CD4-positive, alpha-beta T cell (primary cell): ENCODE measurements at regions not wholly inside any gene's neighbourhood (a gene's known extent, or its start where the extent isn't known, plus 50 kb on each side); places are given as distances from the start of the nearest gene placed in this dataset.
A peak's percentile ranks its signal among the peaks of the same experiment; 100 is the strongest.

Experiments
- ATAC-seq: fragments of 200-7000 bp; cut with Tn5 transposase; one replicate; pipeline ENCODE4 v1.10.0; 2022; ENCODE audit warnings: mild to moderate bottlenecking; ENCODE audit not compliant: poor library complexity
- CTCF ChIA-PET: fragments of 350-600 bp; sonication (Branson Sonifier 250); formaldehyde crosslinking; loops from one replicate; lab custom pipeline; 2021; ENCODE audit warnings: antibody characterized with exemption, inconsistent platforms; lab: Charles Lee
- POLR2A ChIA-PET: fragments of 350-600 bp; sonication (Branson Sonifier 250); formaldehyde crosslinking; loops from one replicate; lab custom pipeline; 2021; ENCODE audit warnings: antibody characterized with exemption, inconsistent platforms; lab: Charles Lee
- DNase-seq, 14 experiments: peaks; one replicate each; pipeline ENCODE4 v3.0.0-alpha.2; 2013 to 2020; ENCODE audit warnings: mixed read lengths in 2 of 14
- H3K27ac ChIP-seq, 2 donors: one replicate each; pipeline versions ENCODE4 v1.5.1 to v1.7.0; 2013; ENCODE audit warnings: low read length in 2 of 2, low read depth in 1 of 2, mild to moderate bottlenecking in 1 of 2
- H3K27me3 ChIP-seq, 2 experiments: 1 replicate in 1 of 2; 2 replicates in 1 of 2; pipeline versions ENCODE4 v1.6.1 to v1.7.0; 2013; ENCODE audit warnings: low read length in 2 of 2, control low read depth in 1 of 2, mild to moderate bottlenecking in 1 of 2, moderate library complexity in 1 of 2; ENCODE audit not compliant: insufficient read depth in 2 of 2, control insufficient read depth in 1 of 2
- H3K36me3 ChIP-seq: one replicate; pipeline ENCODE4 v1.6.1; 2013; ENCODE audit warnings: low read length, control low read depth; ENCODE audit not compliant: insufficient read depth
- H3K4me1 ChIP-seq: one replicate; pipeline ENCODE4 v1.6.1; 2013; ENCODE audit warnings: low read length, control low read depth; ENCODE audit not compliant: insufficient read depth
- H3K4me3 ChIP-seq: one replicate; pipeline ENCODE4 v1.5.1; 2013; ENCODE audit warnings: mild to moderate bottlenecking, low read length, moderate library complexity
- H3K9me3 ChIP-seq, 2 experiments: 1 replicate in 1 of 2; 2 replicates in 1 of 2; pipeline versions ENCODE4 v1.6.1 to v1.7.0; 2013; ENCODE audit warnings: low read length in 2 of 2, mild to moderate bottlenecking in 2 of 2, control low read depth in 1 of 2, moderate library complexity in 1 of 2; ENCODE audit not compliant: control insufficient read depth in 1 of 2, insufficient read depth in 1 of 2
- H3K27ac Mint-ChIP-seq: one replicate; pipeline ENCODE4 v1.8.0; 2020; ENCODE audit warnings: mixed read lengths
- H3K27me3 Mint-ChIP-seq: one replicate; pipeline ENCODE4 v1.8.0; 2021; ENCODE audit warnings: mixed read lengths
- H3K36me3 Mint-ChIP-seq: one replicate; pipeline ENCODE4 v1.8.0; 2021; ENCODE audit warnings: low read depth, mixed read lengths
- H3K4me1 Mint-ChIP-seq: one replicate; pipeline ENCODE4 v1.8.0; 2021; ENCODE audit warnings: low read depth, mixed read lengths
- H3K4me3 Mint-ChIP-seq: one replicate; pipeline ENCODE4 v1.8.0; 2020; ENCODE audit warnings: mild to moderate bottlenecking, mixed read lengths
- H3K9me3 Mint-ChIP-seq: one replicate; pipeline ENCODE4 v1.8.0; 2020; ENCODE audit warnings: mixed read lengths
- intact Hi-C, 2 experiments: fragments of 100-400 bp; cut with DNase I in 1 of 2; cut with micrococcal nuclease in 1 of 2; formaldehyde crosslinking; loops; one replicate each; pipeline versions ENCODE4 v1.15.1 to v1.9.0; 2023 to 2025; cut with DNase I, micrococcal nuclease
- TF ChIP-seq, protein P1 (sequence below): fragments of 200-600 bp; IDR thresholded peaks from one replicate; pipeline ENCODE4 v1.8.0; 2022; ENCODE audit warnings: antibody characterized with exemption, mild to moderate bottlenecking

DNA sequence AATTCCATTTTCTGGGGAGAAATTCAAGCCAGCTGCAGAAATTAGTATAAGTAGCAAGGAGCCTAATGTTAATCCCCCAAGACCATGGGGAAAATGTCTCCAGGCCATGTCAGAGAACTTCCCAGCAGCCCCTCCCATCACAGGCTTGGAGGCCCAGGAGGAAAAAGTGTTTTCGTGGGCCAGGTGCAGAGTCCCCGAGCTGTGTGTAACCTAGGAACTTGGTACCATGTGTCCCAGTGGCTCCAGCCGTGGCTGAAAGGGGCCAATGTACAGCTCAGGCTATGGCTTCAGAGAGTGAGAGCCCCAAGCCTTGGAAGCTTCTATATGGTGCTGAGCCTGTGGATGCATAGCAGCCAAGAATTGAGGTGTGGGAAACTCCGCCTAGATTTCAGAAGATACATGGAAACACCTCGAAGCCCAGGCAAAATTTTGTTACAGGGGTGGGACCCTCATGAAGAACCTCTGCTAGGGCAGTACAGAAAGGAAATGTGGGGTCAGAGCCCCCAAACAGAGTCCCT, 286.3 kb downstream of the MATN1 start:
- H3K27me3 ChIP-seq = peaks cover 0 to 11% of the 10 kb centered on the region in 2 experiments
- Mint-ChIP-seq H3K4me3 (no peak overlapping the region), H3K27ac (no peak overlapping the region), H3K4me1 (no peaks in the 10 kb centered on the region), H3K27me3 (peaks cover 35% of the 10 kb centered on the region), H3K9me3 (peaks cover 2% of the 10 kb centered on the region), H3K36me3 (no peaks in the 10 kb centered on the region)
- TF ChIP-seq, protein P1, sequence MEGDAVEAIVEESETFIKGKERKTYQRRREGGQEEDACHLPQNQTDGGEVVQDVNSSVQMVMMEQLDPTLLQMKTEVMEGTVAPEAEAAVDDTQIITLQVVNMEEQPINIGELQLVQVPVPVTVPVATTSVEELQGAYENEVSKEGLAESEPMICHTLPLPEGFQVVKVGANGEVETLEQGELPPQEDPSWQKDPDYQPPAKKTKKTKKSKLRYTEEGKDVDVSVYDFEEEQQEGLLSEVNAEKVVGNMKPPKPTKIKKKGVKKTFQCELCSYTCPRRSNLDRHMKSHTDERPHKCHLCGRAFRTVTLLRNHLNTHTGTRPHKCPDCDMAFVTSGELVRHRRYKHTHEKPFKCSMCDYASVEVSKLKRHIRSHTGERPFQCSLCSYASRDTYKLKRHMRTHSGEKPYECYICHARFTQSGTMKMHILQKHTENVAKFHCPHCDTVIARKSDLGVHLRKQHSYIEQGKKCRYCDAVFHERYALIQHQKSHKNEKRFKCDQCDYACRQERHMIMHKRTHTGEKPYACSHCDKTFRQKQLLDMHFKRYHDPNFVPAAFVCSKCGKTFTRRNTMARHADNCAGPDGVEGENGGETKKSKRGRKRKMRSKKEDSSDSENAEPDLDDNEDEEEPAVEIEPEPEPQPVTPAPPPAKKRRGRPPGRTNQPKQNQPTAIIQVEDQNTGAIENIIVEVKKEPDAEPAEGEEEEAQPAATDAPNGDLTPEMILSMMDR = no peak
- no peak overlapping the region for H3K27ac ChIP-seq
- intact Hi-C loops = no loop called here
- POLR2A ChIA-PET = no interaction called here
- peak in 1 of 14 experiments; percentile 8 for DNase-seq
- no peaks in the 10 kb centered on the region for H3K4me1 ChIP-seq
- H3K4me3 ChIP-seq = no peak overlapping the region
- ATAC-seq = no peak
- H3K9me3 ChIP-seq = peaks cover 0 to 8% of the 10 kb centered on the region in 2 experiments
- CTCF ChIA-PET = no interaction called here
- no peaks in the 10 kb centered on the region for H3K36me3 ChIP-seq

DNA sequence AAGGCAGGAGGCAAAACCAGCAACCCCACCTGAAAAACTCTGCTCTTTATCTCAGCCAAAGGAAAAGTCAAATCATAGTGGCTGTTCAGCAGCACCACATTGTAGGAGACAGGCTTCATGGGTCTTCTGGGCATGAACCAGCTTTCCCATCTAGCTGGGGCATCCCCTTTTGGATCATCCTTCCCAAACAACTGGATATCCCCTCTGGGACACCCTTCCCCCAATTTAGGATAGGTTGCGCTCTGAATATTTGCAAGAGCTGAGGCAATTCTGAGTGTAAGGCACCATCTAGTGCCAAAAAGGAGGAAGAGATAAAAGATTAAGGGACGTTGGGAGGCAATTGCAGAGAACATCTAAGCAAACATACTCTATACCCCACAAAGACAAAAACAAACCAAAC, 295.8 kb downstream of the MATN1 start:
- peaks cover 55% of the 10 kb centered on the region for H3K27me3 Mint-ChIP-seq
- POLR2A ChIA-PET = no interaction called here

DNA sequence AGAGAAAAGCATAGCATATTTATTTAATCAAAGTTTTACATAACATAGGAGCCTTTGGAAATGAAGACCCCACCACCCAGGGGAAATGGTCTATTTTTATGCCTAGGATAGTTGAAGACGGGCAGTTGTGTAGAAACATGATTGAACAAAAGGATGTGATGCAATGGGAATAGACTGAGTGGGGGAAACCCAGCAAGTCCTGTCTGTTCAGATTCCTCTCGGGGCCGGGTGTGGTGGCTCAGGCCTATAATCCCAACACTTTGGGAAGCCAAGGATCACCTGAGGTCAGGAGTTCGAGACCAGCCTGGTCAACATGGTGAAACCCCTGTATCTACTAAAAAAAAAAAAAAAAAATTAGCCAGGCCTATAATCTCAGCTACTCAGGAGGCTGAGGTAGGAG, 298.3 kb downstream of the MATN1 start:
- Mint-ChIP-seq H3K9me3 (peaks cover 12% of the 10 kb centered on the region), H3K27ac (no peak overlapping the region), H3K27me3 (peaks cover 55% of the 10 kb centered on the region), H3K4me1 (no peaks in the 10 kb centered on the region), H3K36me3 (no peaks in the 10 kb centered on the region), H3K4me3 (no peak overlapping the region)
- ChIA-PET CTCF (no interaction called here), POLR2A (no interaction called here)
- TF ChIP-seq, protein P1 = no peak
- Histone ChIP-seq H3K27me3 (peaks cover 11 to 19% of the 10 kb centered on the region in 2 experiments), H3K36me3 (no peaks in the 10 kb centered on the region), H3K4me1 (no peaks in the 10 kb centered on the region), H3K27ac (no peak overlapping the region), H3K9me3 (peaks cover 0 to 6% of the 10 kb centered on the region in 2 experiments), H3K4me3 (no peak overlapping the region)
- no peak for DNase-seq
- no peak for ATAC-seq
- intact Hi-C loops = no loop called here

More for the DNA sequence above, 295.8 kb downstream of the MATN1 start:
- intact Hi-C loops = no loop called here
- TF ChIP-seq, protein P1 = no peak
- H3K27ac Mint-ChIP-seq = no peak overlapping the region
- H3K9me3 ChIP-seq = peaks cover 0 to 6% of the 10 kb centered on the region in 2 experiments
- no peaks in the 10 kb centered on the region for H3K4me1 ChIP-seq
- CTCF ChIA-PET = no interaction called here
- no peak overlapping the region for H3K27ac ChIP-seq
- H3K36me3 Mint-ChIP-seq = no peaks in the 10 kb centered on the region
- no peaks in the 10 kb centered on the region for H3K4me1 Mint-ChIP-seq
- no peak overlapping the region for H3K4me3 Mint-ChIP-seq
- no peaks in the 10 kb centered on the region for H3K36me3 ChIP-seq
- peaks cover 16% of the 10 kb centered on the region for H3K9me3 Mint-ChIP-seq
- no peak for DNase-seq
- ATAC-seq = no peak
- H3K4me3 ChIP-seq = no peak overlapping the region
- peaks cover 11 to 14% of the 10 kb centered on the region in 2 experiments for H3K27me3 ChIP-seq
